ENCODE measurements at regions not wholly inside any gene's neighbourhood (a gene's known extent, or its start where the extent isn't known, plus 50 kb on each side); places are given as distances from the start of the nearest gene placed in this dataset.

GRCh38 chr5:166370928-166371690, 1920.3 kb upstream of the WWC1 start:
- DNase-seq (ENCODE audit: low spot score), result peak; percentile 28

- no peak for DNase-seq (ENCODE audit: low spot score)
These were observed 1917.6 kb upstream of the WWC1 start for GRCh38 chr5:166373817-166374216.

DNA sequence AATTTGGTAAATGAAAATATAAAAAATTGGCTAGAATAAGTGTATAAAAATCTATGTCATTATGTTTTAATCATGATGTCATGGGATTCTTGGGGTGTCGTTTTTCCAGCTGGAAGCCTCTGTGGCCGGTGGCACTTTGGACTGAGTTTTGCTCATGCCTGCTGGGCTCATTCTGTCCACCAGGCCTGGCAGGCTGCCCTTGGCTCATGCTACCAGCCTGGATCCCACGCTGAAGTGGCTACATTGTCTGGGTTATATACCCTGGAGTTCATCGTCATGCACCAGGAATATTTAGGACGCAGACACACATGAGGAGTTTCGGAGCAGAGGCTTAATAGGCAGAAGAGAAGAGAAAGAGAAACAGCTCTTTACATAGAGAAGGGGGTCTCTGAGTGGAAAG, 1913.7 kb upstream of the WWC1 start:
- no peak for DNase-seq (ENCODE audit: low spot score)

DNA sequence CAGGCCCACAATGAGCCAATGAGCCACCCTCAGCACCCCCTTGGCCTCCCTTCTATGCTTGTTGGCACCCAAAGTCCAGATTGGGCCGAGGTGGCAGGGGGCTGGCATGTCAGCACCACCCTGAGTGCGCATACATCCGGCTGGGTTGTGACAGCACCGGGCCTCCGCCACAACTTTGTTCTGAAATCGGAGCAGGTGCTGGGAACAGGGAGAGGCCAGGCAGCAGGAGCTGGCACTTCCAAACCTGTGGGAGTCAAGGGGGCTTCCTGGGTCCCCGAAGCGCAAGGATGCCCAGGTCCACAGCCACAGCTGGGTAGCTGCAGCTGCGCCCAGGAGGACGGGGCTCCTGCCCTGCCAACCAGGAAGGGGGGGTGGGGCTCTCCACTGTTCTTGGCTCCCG, 1911.9 kb upstream of the WWC1 start:
- no peak for DNase-seq (ENCODE audit: low spot score)

DNA sequence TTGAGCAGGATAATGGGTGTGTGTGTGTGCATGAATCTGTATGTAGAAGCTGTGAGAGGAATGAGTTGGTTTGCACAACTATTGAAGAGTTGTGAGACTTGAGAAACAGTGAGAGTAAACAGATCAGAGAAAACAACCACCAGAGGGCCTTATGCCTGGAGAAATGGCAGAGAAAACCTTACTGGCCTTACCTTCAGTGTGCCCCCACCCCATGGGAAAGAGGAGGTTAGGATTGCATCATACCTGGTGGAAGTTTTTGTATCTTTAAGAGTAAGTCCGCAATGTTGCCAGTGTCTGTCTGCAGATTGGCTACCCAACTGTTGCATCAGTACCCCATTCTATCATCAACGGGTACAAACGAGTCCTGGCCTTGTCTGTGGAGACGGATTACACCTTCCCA, 1909.4 kb upstream of the WWC1 start:
- no peak for DNase-seq (ENCODE audit: low spot score)

GRCh38 chr5:166398131-166398530, 1893.3 kb upstream of the WWC1 start:
- DNase-seq (ENCODE audit: low spot score), result no peak

DNA sequence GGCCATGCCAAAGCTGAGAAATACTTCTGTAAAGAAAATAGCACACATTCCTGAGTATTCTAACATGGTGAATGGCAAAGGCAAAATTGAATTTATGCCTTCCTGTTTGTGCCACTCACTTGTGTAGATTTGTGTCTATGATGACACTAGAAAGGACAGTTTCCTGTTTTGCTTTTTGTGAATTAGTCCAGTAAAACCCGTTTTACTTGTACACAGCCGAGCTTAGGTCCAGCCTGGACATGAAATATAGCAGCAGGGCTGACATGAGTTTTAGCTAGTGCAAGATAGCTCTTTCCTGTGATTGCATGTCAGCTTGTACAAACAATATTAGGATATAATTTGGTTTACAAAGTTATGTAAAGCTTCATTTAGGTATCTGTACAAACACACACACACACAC, 1891.7 kb upstream of the WWC1 start:
- DNase-seq (ENCODE audit: low spot score), result no peak

GRCh38 chr5:166401391-166401790, 1890.1 kb upstream of the WWC1 start:
- DNase-seq (ENCODE audit: low spot score), result no peak

DNA sequence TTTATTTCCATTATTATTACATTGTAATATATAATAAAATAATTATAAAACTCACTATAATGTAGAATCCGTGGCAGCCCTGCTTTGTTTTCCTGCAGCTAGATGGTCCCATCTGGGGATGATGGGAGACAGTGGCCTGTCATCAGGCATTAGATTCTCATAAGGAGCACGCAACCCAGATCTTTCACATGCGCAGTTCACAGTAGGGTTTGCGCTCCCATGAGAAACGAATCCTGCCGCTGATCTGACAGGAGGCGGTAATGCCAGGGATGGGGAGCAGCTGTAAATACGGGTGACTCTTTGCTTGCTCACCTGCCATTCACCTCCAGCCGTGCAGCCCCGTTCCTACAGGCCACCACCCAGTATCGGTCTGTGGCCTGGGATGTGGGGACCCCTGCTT, 1879.3 kb upstream of the WWC1 start:
- DNase-seq (ENCODE audit: low spot score), result no peak

- no peak for DNase-seq (ENCODE audit: low spot score)
These were observed 1864.2 kb upstream of the WWC1 start for GRCh38 chr5:166427211-166427610.

- no peak for DNase-seq (ENCODE audit: low spot score)
These were observed 1863.1 kb upstream of the WWC1 start for GRCh38 chr5:166428264-166428803.

GRCh38 chr5:166430491-166431319, 1860.7 kb upstream of the WWC1 start:
- DNase-seq (ENCODE audit: low spot score), result no peak

GRCh38 chr5:166431456-166431855, 1860.0 kb upstream of the WWC1 start:
- DNase-seq (ENCODE audit: low spot score), result no peak

DNA sequence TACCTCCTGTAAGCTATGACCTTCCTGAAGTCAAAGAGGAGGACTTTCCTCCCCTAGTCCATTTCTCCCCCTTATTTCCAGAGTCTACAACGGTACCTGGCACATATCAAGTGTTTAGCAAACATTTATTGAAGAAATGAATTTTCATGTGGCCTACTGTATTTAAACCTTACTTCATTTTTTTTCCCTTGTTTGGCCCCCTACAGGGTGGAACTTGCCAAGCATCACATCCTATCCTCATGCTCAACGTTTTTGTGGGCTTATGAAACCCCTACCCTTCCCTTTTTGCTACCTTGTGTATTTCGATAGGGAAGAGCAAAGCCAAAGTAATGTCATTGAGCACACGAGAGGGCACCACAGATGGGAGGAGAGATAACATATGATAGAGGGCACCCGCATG, 1857.8 kb upstream of the WWC1 start:
- no peak for DNase-seq (ENCODE audit: low spot score)

DNA sequence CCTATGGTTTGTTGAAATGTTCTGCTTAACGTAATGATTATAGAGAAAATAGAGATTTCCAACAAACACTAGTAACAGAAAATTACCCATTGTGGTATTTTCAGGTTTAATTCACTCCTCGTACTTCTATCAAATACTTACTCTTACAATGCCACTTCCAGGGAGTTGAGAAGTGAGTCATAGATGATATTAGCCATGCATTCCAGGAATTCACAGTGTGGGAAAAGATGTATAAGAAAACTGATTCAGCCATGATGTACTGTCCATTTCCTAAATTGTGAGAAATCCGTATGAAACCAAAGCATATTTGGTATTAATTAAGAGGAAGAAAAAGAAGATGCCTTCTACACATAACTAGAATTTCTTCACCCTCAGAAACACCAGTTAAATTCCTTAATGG, 1854.6 kb upstream of the WWC1 start:
- DNase-seq (ENCODE audit: low spot score), result no peak

- DNase-seq (ENCODE audit: low spot score), result no peak
These were observed 1805.1 kb upstream of the WWC1 start for GRCh38 chr5:166486348-166486747.

- DNase-seq (ENCODE audit: low spot score), result no peak
These were observed 1802.9 kb upstream of the WWC1 start for GRCh38 chr5:166488560-166488959.

DNA sequence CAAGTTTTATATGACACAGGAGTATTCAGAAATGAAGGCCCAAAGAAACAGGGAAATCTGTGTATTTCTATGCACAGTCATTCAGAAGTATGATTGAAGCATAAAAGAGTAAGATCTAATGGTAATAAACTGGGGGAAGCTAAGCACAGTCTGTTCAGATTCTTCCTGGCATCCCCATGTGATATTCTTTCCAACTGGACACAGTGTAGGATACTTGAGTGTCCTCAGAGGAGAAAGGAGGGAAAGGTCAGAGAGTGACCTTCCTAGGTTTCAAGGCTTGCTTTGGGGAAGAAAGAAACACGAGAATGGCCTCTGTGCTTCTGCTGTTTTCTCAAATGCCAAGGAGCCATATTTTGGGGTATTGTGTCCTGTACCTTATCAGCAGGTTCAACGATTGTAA, 1798.4 kb upstream of the WWC1 start:
- no peak for DNase-seq (ENCODE audit: low spot score)

DNA sequence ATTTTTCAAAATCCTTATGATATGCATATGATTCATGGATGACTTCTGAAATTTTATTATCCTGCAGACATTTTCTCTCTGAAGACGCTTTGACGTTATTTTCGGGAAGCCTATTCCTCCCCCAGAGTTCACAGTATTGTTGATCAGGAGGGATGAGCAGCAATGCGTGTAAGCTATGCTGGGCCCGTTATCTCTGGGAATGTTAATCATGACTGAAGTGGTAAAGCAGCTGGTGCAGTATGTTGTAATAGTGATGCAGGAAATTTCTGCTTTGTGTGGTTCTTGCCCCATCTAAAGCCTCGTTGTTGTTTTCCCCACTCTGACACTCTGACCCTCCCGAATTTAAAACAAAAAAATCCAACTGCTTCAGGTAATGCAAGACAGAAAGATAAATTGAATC, 1797.8 kb upstream of the WWC1 start:
- DNase-seq (ENCODE audit: low spot score), result no peak

GRCh38 chr5:166497496-166498104, 1793.8 kb upstream of the WWC1 start:
- no peak for DNase-seq (ENCODE audit: low spot score)

DNA sequence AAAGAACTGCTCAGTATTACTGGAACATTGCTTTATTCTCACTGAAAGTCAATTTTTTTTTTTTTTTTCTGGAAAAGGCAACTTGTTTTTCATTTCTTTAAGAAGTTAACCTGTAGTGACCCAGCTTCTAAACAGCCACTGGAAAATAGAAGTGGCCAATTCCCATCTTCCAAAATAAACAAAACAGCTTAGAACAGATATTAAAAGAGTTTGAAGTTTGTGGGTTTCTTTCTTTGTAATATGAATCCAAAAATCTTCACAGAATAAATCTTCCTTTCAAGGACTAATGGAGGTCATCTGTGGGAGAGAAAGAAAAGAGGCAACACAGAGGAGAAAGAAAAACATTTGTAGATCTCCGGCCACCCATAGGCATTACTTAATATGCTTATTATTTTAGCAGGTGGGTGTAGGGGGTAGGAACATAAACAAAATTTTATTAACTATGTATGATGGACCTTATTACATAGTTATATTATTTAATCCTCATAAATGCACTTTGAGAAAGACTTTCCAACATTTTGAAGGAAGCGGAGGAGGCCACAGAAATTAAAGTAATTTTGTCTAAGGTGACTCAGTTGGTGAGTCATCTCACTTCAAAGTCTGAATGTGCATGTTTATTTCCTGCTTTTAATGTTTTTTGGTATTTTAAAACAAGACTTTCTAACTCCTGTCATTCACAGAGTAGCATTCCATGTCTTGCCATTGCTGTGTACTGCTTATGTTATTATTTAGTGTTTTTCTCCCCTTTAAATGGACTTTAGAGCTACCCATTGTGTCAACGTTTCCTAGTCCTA, 1791.8 kb upstream of the WWC1 start:
- DNase-seq (ENCODE audit: low spot score), result no peak

DNA sequence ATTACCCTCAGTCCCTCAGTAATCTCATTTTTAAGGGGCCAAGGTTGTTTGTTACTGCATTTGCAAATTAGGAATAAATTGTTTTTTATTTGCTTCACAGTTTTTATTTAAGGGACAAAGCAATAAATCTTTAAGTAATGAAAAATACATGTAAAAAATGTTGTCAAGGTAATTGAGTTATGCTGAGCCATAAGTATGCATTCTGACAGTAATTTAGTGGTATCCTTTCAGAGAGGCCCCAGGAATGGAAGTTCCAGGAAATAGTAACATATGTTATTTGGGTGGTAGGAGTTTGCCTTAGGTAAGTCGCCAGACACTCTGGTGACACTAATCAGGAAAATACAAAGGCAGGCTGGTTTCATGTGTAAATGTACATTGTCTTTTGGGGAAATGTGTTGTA, 1787.9 kb upstream of the WWC1 start:
- DNase-seq (ENCODE audit: low spot score), result no peak
